HepG2 (cell line): ENCODE measurements at regions not wholly inside any gene's neighbourhood (a gene's known extent, or its start where the extent isn't known, plus 50 kb on each side); places are given as distances from the start of the nearest gene placed in this dataset.

Experiments
- CENPT ChIP-seq: sonication (generic); formaldehyde crosslinking; IDR thresholded peaks from 2 replicates; pipeline ENCODE4 v1.8.0; 2022; ENCODE audit warnings: low read depth, mild to moderate bottlenecking, moderate library complexity, missing genetic modification reagents
- E2F2 ChIP-seq: sonication (generic); formaldehyde crosslinking; IDR thresholded peaks from 2 replicates; pipeline ENCODE4 v1.4.0; 2020; ENCODE audit warnings: missing genetic modification reagents, borderline replicate concordance
- KDM2A ChIP-seq: sonication (generic); formaldehyde crosslinking; IDR thresholded peaks from 2 replicates; pipeline ENCODE4 v1.4.0; 2020; ENCODE audit warnings: low read depth, missing genetic modification reagents, borderline replicate concordance
- MBNL3 ChIP-seq: fragments of 250-450 bp; sonication (Bioruptor Pico); conservative IDR thresholded peaks from 2 replicates; pipeline ENCODE4 v1.8.0; 2022; ENCODE audit warnings: mild to moderate bottlenecking, inconsistent platforms
- MXD3 ChIP-seq: IDR thresholded peaks from 2 replicates; pipeline ENCODE4 v1.6.1; 2016; ENCODE audit warnings: mild to moderate bottlenecking, missing biosample characterization, missing genetic modification reagents
- RFXAP ChIP-seq: sonication (generic); formaldehyde crosslinking; IDR thresholded peaks from 2 replicates; pipeline ENCODE4 v1.4.0; 2020; ENCODE audit warnings: missing genetic modification reagents, borderline replicate concordance
- SKI ChIP-seq: fragments of 450-650 bp; IDR thresholded peaks from one replicate; pipeline ENCODE4 v1.6.1; 2018; ENCODE audit warnings: mild to moderate bottlenecking; ENCODE audit not compliant: partially characterized antibody
- SRY ChIP-seq: sonication (generic); formaldehyde crosslinking; IDR thresholded peaks from 2 replicates; pipeline ENCODE4 v1.8.0; 2022; ENCODE audit warnings: mild to moderate bottlenecking, missing genetic modification reagents
- ZBTB38 ChIP-seq: sonication (generic); formaldehyde crosslinking; IDR thresholded peaks from 2 replicates; pipeline ENCODE4 v1.5.1; 2020; ENCODE audit warnings: mild to moderate bottlenecking, missing genetic modification reagents
- ZNF142 ChIP-seq: sonication (generic); formaldehyde crosslinking; IDR thresholded peaks from 2 replicates; pipeline ENCODE4 v1.4.0; 2020; ENCODE audit warnings: missing genetic modification reagents
- ZNF558 ChIP-seq: sonication (generic); formaldehyde crosslinking; IDR thresholded peaks from 2 replicates; pipeline ENCODE4 v1.9.0; 2022; ENCODE audit warnings: mild to moderate bottlenecking, missing genetic modification reagents, borderline replicate concordance
- ZNF609 ChIP-seq: sonication (generic); formaldehyde crosslinking; IDR thresholded peaks from 2 replicates; pipeline ENCODE4 v1.4.0; 2020; ENCODE audit warnings: mild to moderate bottlenecking, missing genetic modification reagents, borderline replicate concordance
- ZNF777 ChIP-seq: sonication (generic); formaldehyde crosslinking; IDR thresholded peaks from 2 replicates; pipeline ENCODE4 v1.4.0; 2020; ENCODE audit warnings: missing genetic modification reagents
- ZNF780A ChIP-seq: sonication (generic); formaldehyde crosslinking; IDR thresholded peaks from 2 replicates; pipeline ENCODE4 v1.8.0; 2022; ENCODE audit warnings: mild to moderate bottlenecking, missing genetic modification reagents, moderate library complexity
- ZNF800 ChIP-seq: sonication (generic); formaldehyde crosslinking; IDR thresholded peaks from 2 replicates; pipeline ENCODE4 v1.4.0; 2020; ENCODE audit warnings: missing genetic modification reagents

- no peak for TF ChIP-seq ZNF609
- no peak for TF ChIP-seq E2F2 (CRISPR knock-in tag)
- TF ChIP-seq KDM2A (CRISPR knock-in tag): no peak
- no peak for TF ChIP-seq MXD3
- TF ChIP-seq SKI: no peak
- no peak for TF ChIP-seq ZNF780A (CRISPR knock-in tag)
- TF ChIP-seq ZNF142: no peak
- TF ChIP-seq SRY (CRISPR knock-in tag): no peak
- TF ChIP-seq MBNL3 (CRISPR knock-in tag): no peak
- TF ChIP-seq CENPT (CRISPR knock-in tag): no peak
- no peak for TF ChIP-seq ZBTB38 (CRISPR knock-in tag)
- TF ChIP-seq ZNF777 (CRISPR knock-in tag): no peak
- no peak for TF ChIP-seq ZNF800
- no peak for TF ChIP-seq ZNF558 (CRISPR knock-in tag)
- no peak for TF ChIP-seq RFXAP (CRISPR knock-in tag)
- TF ChIP-seq, all 625 proteins: peak for 0
Observed at GRCh38 chr16:86213437-86214205, 296.7 kb upstream of the FOXF1 start (continued).
